SU-DHL-6 (cell line): ENCODE measurements at regions not wholly inside any gene's neighbourhood (a gene's known extent, or its start where the extent isn't known, plus 50 kb on each side); places are given as distances from the start of the nearest gene placed in this dataset.

Source experiments
- EZH2phosphoT487 ChIP-seq: fragments of 200-600 bp; sonication (generic), shearing (Covaris generic); conservative IDR thresholded peaks from 2 replicates; pipeline ENCODE4 v1.6.1; 2018; ENCODE audit warnings: mild to moderate bottlenecking, antibody characterized with exemption, low read length, moderate library complexity, mixed read lengths
- TF ChIP-seq, protein P1 (sequence below): fragments of 200-600 bp; sonication (generic); IDR thresholded peaks from one replicate; pipeline ENCODE4 v1.5.1; 2017; ENCODE audit warnings: antibody characterized with exemption, mild to moderate bottlenecking, low read length, moderate library complexity; ENCODE audit not compliant: insufficient read depth, poor library complexity, severe bottlenecking

DNA sequence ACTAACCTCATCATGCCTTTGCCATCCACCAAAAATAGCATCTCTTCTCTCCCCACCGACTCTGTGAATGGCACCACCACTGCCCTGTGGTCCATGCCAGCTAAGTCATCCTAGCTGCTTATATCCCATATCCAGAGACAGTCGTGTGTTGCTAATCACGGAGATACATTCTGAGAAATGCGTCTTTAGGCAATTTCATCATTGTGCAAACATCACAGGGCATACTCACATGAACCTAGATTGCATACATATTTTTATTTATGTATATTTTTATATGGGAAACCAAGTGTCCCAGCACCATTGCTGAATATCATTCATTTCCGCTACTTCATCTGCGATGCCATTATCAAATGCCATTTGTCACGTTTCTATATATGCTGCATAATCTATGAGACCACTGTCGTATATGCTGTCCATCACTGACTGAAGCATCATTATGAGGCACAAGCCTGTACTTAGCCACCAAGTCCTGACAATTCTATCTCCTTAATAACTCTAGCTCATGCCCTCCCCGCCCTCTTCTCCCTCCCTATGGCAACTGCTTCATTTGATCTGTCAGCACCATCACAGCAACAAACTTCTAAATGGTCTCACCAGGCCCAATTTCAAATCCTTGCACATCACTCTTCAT, 104.2 kb downstream of the HSPH1 start:
- TF ChIP-seq, protein P1, sequence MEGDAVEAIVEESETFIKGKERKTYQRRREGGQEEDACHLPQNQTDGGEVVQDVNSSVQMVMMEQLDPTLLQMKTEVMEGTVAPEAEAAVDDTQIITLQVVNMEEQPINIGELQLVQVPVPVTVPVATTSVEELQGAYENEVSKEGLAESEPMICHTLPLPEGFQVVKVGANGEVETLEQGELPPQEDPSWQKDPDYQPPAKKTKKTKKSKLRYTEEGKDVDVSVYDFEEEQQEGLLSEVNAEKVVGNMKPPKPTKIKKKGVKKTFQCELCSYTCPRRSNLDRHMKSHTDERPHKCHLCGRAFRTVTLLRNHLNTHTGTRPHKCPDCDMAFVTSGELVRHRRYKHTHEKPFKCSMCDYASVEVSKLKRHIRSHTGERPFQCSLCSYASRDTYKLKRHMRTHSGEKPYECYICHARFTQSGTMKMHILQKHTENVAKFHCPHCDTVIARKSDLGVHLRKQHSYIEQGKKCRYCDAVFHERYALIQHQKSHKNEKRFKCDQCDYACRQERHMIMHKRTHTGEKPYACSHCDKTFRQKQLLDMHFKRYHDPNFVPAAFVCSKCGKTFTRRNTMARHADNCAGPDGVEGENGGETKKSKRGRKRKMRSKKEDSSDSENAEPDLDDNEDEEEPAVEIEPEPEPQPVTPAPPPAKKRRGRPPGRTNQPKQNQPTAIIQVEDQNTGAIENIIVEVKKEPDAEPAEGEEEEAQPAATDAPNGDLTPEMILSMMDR, result no peak
- TF ChIP-seq EZH2phosphoT487, result no peak
